ENCODE measurements at regions not wholly inside any gene's neighbourhood (a gene's known extent, or its start where the extent isn't known, plus 50 kb on each side); places are given as distances from the start of the nearest gene placed in this dataset.
"Not testable (repeated sequence)": the region's sequence is repeated elsewhere in the genome, so short reads cannot be mapped to it uniquely, and the experiment has no call there.

GRCh38 chr2:215631696-215632095, 195.8 kb upstream of the FN1 start:
- Mint-ChIP-seq H3K27ac (no peak overlapping the region), H3K4me3 (no peak overlapping the region), H3K27me3 (peaks cover 3 to 14% (median 10%) of the 10 kb centered on the region in 3 donors), H3K9me3 (peaks cover 21 to 53% (median 29%) of the 10 kb centered on the region in 7 donors), H3K36me3 (peaks cover 0 to 9% of the 10 kb centered on the region in 2 donors), H3K4me1 (no peaks in the 10 kb centered on the region)
- DNase-seq (no peak), ATAC-seq (ENCODE audit: low read depth in 2 of 2) (no peak)

GRCh38 chr2:215630796-215631195, 194.9 kb upstream of the FN1 start:
- not testable (repeated sequence) for H3K36me3 Mint-ChIP-seq; ATAC-seq (ENCODE audit: low read depth in 2 of 2); H3K4me1 Mint-ChIP-seq; H3K27me3 Mint-ChIP-seq; H3K4me3 Mint-ChIP-seq; DNase-seq; H3K27ac Mint-ChIP-seq
- H3K9me3 Mint-ChIP-seq, result peaks cover 17 to 49% (median 28%) of the 10 kb centered on the region in 7 donors

- Mint-ChIP-seq H3K4me1 (no peaks in the 10 kb centered on the region), H3K27me3 (peaks cover 0 to 6% (median 3%) of the 10 kb centered on the region in 3 donors), H3K36me3 (no peaks in the 10 kb centered on the region), H3K4me3 (no peak overlapping the region), H3K27ac (no peak overlapping the region), H3K9me3 (peaks cover 6 to 27% (median 13%) of the 10 kb centered on the region in 7 donors)
- ATAC-seq (ENCODE audit: low read depth in 2 of 2) (no peak), DNase-seq (no peak)
These were observed 191.9 kb upstream of the FN1 start for GRCh38 chr2:215627771-215628170.

GRCh38 chr2:215626812-215627281, 191.0 kb upstream of the FN1 start:
- ATAC-seq (ENCODE audit: low read depth in 2 of 2), result no peak
- peaks cover 2 to 18% (median 9%) of the 10 kb centered on the region in 7 donors for H3K9me3 Mint-ChIP-seq
- no peak for DNase-seq
- H3K27me3 Mint-ChIP-seq, result no peaks in the 10 kb centered on the region
- H3K27ac Mint-ChIP-seq, result no peak overlapping the region
- H3K4me1 Mint-ChIP-seq, result no peaks in the 10 kb centered on the region
- H3K36me3 Mint-ChIP-seq, result no peaks in the 10 kb centered on the region
- no peak overlapping the region for H3K4me3 Mint-ChIP-seq

GRCh38 chr2:215626063-215626462, 190.2 kb upstream of the FN1 start:
- Mint-ChIP-seq H3K27me3 (peaks cover 2 to 5% (median 3%) of the 10 kb centered on the region in 3 donors), H3K9me3 (peaks cover 0 to 10% (median 5%) of the 10 kb centered on the region in 7 donors), H3K4me3 (no peak overlapping the region), H3K27ac (no peak overlapping the region), H3K36me3 (no peaks in the 10 kb centered on the region), H3K4me1 (no peaks in the 10 kb centered on the region)
- ATAC-seq (ENCODE audit: low read depth in 2 of 2) (no peak), DNase-seq (no peak)

- H3K36me3 Mint-ChIP-seq, result no peaks in the 10 kb centered on the region
- DNase-seq, result no peak
- no peak overlapping the region for H3K4me3 Mint-ChIP-seq
- peaks cover 8 to 12% (median 9%) of the 10 kb centered on the region in 3 donors for H3K27me3 Mint-ChIP-seq
- ATAC-seq (ENCODE audit: low read depth in 2 of 2), result no peak
- no peaks in the 10 kb centered on the region for H3K4me1 Mint-ChIP-seq
- peaks cover 0 to 2% (median 0%) of the 10 kb centered on the region in 7 donors for H3K9me3 Mint-ChIP-seq
- no peak overlapping the region for H3K27ac Mint-ChIP-seq
These were observed 189.3 kb upstream of the FN1 start for GRCh38 chr2:215625207-215625606.

- H3K4me3 Mint-ChIP-seq, result no peak overlapping the region
- no peak for ATAC-seq (ENCODE audit: low read depth in 2 of 2)
- no peaks in the 10 kb centered on the region for H3K9me3 Mint-ChIP-seq
- H3K27ac Mint-ChIP-seq, result no peak overlapping the region
- H3K4me1 Mint-ChIP-seq, result no peaks in the 10 kb centered on the region
- no peak for DNase-seq
- no peaks in the 10 kb centered on the region for H3K36me3 Mint-ChIP-seq
- peaks cover 8 to 13% (median 9%) of the 10 kb centered on the region in 3 donors for H3K27me3 Mint-ChIP-seq
These were observed 188.6 kb upstream of the FN1 start for GRCh38 chr2:215624423-215624829.

- DNase-seq (no peak), ATAC-seq (ENCODE audit: low read depth in 2 of 2) (no peak)
- no peaks in the 10 kb centered on the region for H3K4me1 Mint-ChIP-seq
- no peaks in the 10 kb centered on the region for H3K9me3 Mint-ChIP-seq
- no peak overlapping the region for H3K27ac Mint-ChIP-seq
- H3K36me3 Mint-ChIP-seq, result no peaks in the 10 kb centered on the region
- H3K4me3 Mint-ChIP-seq, result no peak overlapping the region
- peaks cover 11 to 13% (median 12%) of the 10 kb centered on the region in 3 donors for H3K27me3 Mint-ChIP-seq
These were observed 187.0 kb upstream of the FN1 start for GRCh38 chr2:215622837-215623236.

GRCh38 chr2:215621381-215621780, 185.5 kb upstream of the FN1 start:
- DNase-seq (no peak), ATAC-seq (ENCODE audit: low read depth in 2 of 2) (no peak)
- Mint-ChIP-seq H3K4me3 (no peak overlapping the region), H3K27me3 (peaks cover 13 to 19% (median 14%) of the 10 kb centered on the region in 3 donors), H3K9me3 (no peaks in the 10 kb centered on the region), H3K27ac (no peak overlapping the region), H3K4me1 (no peaks in the 10 kb centered on the region), H3K36me3 (no peaks in the 10 kb centered on the region)

- Mint-ChIP-seq H3K4me1 (no peaks in the 10 kb centered on the region), H3K36me3 (no peaks in the 10 kb centered on the region), H3K27me3 (peaks cover 13 to 24% (median 14%) of the 10 kb centered on the region in 3 donors)
These were observed 184.7 kb upstream of the FN1 start for GRCh38 chr2:215620528-215620927.

GRCh38 chr2:215619989-215620388, 184.1 kb upstream of the FN1 start:
- ATAC-seq (ENCODE audit: low read depth in 2 of 2), result no peak
- Mint-ChIP-seq H3K9me3 (no peaks in the 10 kb centered on the region), H3K36me3 (no peaks in the 10 kb centered on the region), H3K4me3 (no peak overlapping the region), H3K4me1 (no peaks in the 10 kb centered on the region), H3K27me3 (peaks cover 13 to 25% (median 14%) of the 10 kb centered on the region in 3 donors), H3K27ac (no peak overlapping the region)
- no peak for DNase-seq

More at GRCh38 chr2:215620528-215620927, 184.7 kb upstream of the FN1 start:
- DNase-seq (no peak), ATAC-seq (ENCODE audit: low read depth in 2 of 2) (no peak)
- Mint-ChIP-seq H3K4me3 (no peak overlapping the region), H3K9me3 (no peaks in the 10 kb centered on the region), H3K27ac (no peak overlapping the region)

- Mint-ChIP-seq H3K27me3 (peaks cover 13 to 25% (median 20%) of the 10 kb centered on the region in 3 donors), H3K36me3 (no peaks in the 10 kb centered on the region), H3K4me3 (no peak overlapping the region), H3K9me3 (no peaks in the 10 kb centered on the region), H3K4me1 (no peaks in the 10 kb centered on the region), H3K27ac (no peak overlapping the region)
- no peak for DNase-seq
- ATAC-seq (ENCODE audit: low read depth in 2 of 2), result no peak
These were observed 183.4 kb upstream of the FN1 start for GRCh38 chr2:215619022-215619958.

- no peaks in the 10 kb centered on the region for H3K4me1 Mint-ChIP-seq
- no peak for DNase-seq
- no peaks in the 10 kb centered on the region for H3K36me3 Mint-ChIP-seq
- H3K4me3 Mint-ChIP-seq, result no peak overlapping the region
- H3K27me3 Mint-ChIP-seq, result peaks cover 13 to 25% (median 22%) of the 10 kb centered on the region in 3 donors
- H3K9me3 Mint-ChIP-seq, result no peaks in the 10 kb centered on the region
- no peak overlapping the region for H3K27ac Mint-ChIP-seq
- no peak for ATAC-seq (ENCODE audit: low read depth in 2 of 2)
These were observed 182.3 kb upstream of the FN1 start for GRCh38 chr2:215618145-215618544.
